Ovary (tissue), 7 donors: ENCODE measurements at regions not wholly inside any gene's neighbourhood (a gene's known extent, or its start where the extent isn't known, plus 50 kb on each side); places are given as distances from the start of the nearest gene placed in this dataset.

Experiments used
- DNase-seq, 5 donors: peaks; one replicate each; pipeline ENCODE4 v3.0.0-alpha.2; 2019 to 2020
- H3K27ac ChIP-seq, 2 donors: fragments of 200-600 bp; one replicate each; pipeline versions ENCODE4 v1.5.1 to v1.8.0; 2019 to 2022
- H3K27me3 ChIP-seq: fragments of 200-600 bp; one replicate; pipeline ENCODE4 v1.8.0; 2022
- H3K36me3 ChIP-seq: fragments of 200-600 bp; sonication (generic); one replicate; pipeline ENCODE4 v1.5.1; 2019
- H3K4me1 ChIP-seq: one replicate; pipeline ENCODE4 v1.8.1; 2013; ENCODE audit warnings: mild to moderate bottlenecking, moderate library complexity; ENCODE audit not compliant: insufficient read depth
- H3K4me3 ChIP-seq: fragments of 200-600 bp; sonication (generic); one replicate; pipeline ENCODE4 v1.5.1; 2017
- H3K9me3 ChIP-seq, 2 donors: fragments of 200-600 bp in 1 of 2; sonication (generic) in 1 of 2; one replicate each; pipeline versions ENCODE4 v1.5.1 to v1.8.1; 2013 to 2019; ENCODE audit warnings: mild to moderate bottlenecking in 1 of 2, moderate library complexity in 1 of 2
- EP300 ChIP-seq: sonication (generic); formaldehyde crosslinking; IDR thresholded peaks from one replicate; pipeline ENCODE4 v1.6.1; 2017; ENCODE audit warnings: antibody characterized with exemption
- POLR2A ChIP-seq: fragments of 450-650 bp; IDR thresholded peaks from one replicate; pipeline ENCODE4 v1.6.1; 2017; ENCODE audit warnings: antibody characterized with exemption, mild to moderate bottlenecking, moderate library complexity
- WGBS, 3 donors: extraction: QIAGEN DNeasy Blood & Tissue Kit in 1 of 3; methylation state at CpG; one replicate each; pipeline versions ENCODE4 v1.1.5 to v1.1.7; 2013 to 2017; 5-methylcytosine and 5-hydroxymethylcytosine counted together
- intact Hi-C, 4 donors: fragments of 100-400 bp; cut with DNase I; formaldehyde crosslinking; loops; one replicate each; pipeline versions ENCODE4 v1.11.0 to v1.15.1; 2022 to 2023
- TF ChIP-seq, protein P1 (sequence below), 3 donors: fragments of 450-650 bp in 2 of 3; fragments of 200-600 bp in 1 of 3; IDR thresholded peaks; one replicate each; pipeline versions ENCODE4 v1.5.1 to v1.8.0; 2016 to 2022; ENCODE audit warnings: antibody characterized with exemption in 3 of 3, mild to moderate bottlenecking in 1 of 3
- donor health status: DM: no; HTN: no; CAD: no; lungs with moderate emphysema.
- donor health status: DM: no; HTN: no; CAD: no.
- donor health status: Bipolar disorder and iron deficiency.
- donor health status: DM: no; HTN: no; CAD: no.
- donor health status: DM: yes; HTN: yes; CAD: no.

DNA sequence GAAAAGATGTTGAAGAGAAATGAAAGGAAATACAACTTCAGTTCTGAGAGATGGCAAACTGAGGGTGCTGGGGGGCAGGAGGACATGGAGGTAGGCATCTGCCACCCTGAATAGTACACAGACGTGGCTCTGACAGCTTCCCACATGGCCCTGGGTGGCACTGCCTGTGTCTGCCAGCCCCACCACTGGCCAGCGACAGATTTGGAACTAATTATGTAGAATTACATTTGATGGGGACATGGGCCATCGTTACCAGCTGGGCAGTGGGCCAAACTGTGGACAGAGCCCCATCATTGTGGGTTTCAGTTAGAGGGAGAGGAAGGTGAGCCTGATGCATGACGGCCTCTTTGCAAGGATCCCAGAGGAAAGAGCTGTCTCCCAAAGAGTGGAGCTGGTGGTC is 216.0 kb upstream of the HAAO start:
- no peaks in the 10 kb centered on the region for H3K27me3 ChIP-seq
- H3K4me1 ChIP-seq = no peaks in the 10 kb centered on the region
- intact Hi-C loops = no loop called here
- DNase-seq = peak in 2 of 5 donors; percentile 19 to 24
- no peak overlapping the region for H3K4me3 ChIP-seq
- TF ChIP-seq EP300 (no peak), POLR2A (no peak)
- TF ChIP-seq, protein P1, sequence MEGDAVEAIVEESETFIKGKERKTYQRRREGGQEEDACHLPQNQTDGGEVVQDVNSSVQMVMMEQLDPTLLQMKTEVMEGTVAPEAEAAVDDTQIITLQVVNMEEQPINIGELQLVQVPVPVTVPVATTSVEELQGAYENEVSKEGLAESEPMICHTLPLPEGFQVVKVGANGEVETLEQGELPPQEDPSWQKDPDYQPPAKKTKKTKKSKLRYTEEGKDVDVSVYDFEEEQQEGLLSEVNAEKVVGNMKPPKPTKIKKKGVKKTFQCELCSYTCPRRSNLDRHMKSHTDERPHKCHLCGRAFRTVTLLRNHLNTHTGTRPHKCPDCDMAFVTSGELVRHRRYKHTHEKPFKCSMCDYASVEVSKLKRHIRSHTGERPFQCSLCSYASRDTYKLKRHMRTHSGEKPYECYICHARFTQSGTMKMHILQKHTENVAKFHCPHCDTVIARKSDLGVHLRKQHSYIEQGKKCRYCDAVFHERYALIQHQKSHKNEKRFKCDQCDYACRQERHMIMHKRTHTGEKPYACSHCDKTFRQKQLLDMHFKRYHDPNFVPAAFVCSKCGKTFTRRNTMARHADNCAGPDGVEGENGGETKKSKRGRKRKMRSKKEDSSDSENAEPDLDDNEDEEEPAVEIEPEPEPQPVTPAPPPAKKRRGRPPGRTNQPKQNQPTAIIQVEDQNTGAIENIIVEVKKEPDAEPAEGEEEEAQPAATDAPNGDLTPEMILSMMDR (IDR thresholded peaks at IDR 0.05) = no peak
- no peaks in the 10 kb centered on the region for H3K9me3 ChIP-seq
- no peaks in the 10 kb centered on the region for H3K36me3 ChIP-seq
- H3K27ac ChIP-seq = no peak overlapping the region
- 70 to 89% (median 78%) methylated on average over 4 of the region's 4 CpGs for WGBS, 3 donors

DNA sequence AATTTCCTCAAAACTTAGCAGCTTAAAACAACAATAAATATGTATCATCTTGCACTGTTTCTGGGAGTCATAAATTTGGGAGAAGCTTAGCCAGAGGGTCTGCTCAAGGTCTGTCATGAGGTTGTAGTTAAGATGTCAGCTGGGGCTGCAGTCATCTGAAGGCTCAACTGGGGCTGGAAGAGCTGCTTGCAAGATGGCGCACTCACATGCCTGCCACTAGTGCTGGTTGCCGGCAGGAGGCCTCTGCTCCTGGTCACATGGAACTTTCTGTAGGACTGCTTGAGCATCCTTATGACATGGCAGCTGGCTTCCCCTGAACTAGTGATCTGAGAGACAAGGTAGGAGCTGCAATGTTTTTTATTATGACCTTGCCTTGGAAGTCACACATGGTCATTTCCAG is 215.5 kb upstream of the HAAO start:
- Histone ChIP-seq H3K27ac (no peak overlapping the region), H3K4me1 (no peaks in the 10 kb centered on the region), H3K4me3 (no peak overlapping the region), H3K27me3 (no peaks in the 10 kb centered on the region), H3K9me3 (no peaks in the 10 kb centered on the region), H3K36me3 (no peaks in the 10 kb centered on the region)
- peak in 2 of 5 donors; percentile 2 to 10 for DNase-seq
- 97 to 100% (median 98%) methylated on average over 2 of the region's 2 CpGs for WGBS, 3 donors
- intact Hi-C loops = no loop called here
- no peak for TF ChIP-seq EP300
- TF ChIP-seq POLR2A = no peak
- TF ChIP-seq, protein P1 (IDR thresholded peaks at IDR 0.05) = no peak

DNA sequence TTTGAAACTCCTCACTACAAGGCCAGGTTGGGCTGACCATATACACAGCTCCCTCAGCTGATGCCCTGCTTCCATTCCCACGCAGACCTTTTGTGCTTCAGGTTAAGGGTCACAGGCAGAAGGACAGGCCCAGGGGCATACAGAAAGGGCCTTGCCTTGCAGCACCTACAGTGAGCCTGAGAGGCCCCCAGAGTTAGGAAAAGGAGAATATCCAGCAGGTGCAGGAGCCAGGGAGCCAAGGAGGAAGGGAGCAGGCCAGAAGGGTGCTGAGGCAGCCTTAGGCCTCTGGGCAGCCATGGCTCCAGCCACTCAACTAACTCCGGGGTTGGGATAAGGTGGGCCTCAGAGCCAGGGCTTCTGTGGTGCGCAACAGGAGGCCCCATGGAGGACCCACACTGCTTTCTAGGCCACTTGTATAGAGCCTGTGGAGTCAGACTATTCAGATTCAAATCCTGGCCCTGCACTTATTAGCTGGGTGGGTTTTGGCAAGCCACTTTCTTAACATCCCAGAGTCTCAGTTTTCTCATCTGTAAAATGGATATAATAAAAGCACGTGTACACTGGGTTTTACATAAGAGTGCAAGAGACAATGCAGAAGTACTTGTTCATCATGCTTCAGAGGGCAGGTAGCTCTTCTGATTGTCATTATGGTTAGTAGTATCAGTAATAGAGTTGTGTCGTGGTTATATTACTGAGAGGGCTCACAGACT is 214.6 kb upstream of the HAAO start:
- Histone ChIP-seq H3K4me3 (no peak overlapping the region), H3K27ac (no peak overlapping the region), H3K9me3 (no peaks in the 10 kb centered on the region), H3K36me3 (no peaks in the 10 kb centered on the region), H3K27me3 (no peaks in the 10 kb centered on the region), H3K4me1 (no peaks in the 10 kb centered on the region)
- intact Hi-C loops = no loop called here
- peak in 1 of 5 donors; percentile 7 for DNase-seq
- 87 to 96% (median 90%) methylated on average over 5 of the region's 5 CpGs for WGBS, 3 donors
- no peak for TF ChIP-seq POLR2A
- TF ChIP-seq EP300 = no peak
- TF ChIP-seq, protein P1 (IDR thresholded peaks at IDR 0.05) = no peak

DNA sequence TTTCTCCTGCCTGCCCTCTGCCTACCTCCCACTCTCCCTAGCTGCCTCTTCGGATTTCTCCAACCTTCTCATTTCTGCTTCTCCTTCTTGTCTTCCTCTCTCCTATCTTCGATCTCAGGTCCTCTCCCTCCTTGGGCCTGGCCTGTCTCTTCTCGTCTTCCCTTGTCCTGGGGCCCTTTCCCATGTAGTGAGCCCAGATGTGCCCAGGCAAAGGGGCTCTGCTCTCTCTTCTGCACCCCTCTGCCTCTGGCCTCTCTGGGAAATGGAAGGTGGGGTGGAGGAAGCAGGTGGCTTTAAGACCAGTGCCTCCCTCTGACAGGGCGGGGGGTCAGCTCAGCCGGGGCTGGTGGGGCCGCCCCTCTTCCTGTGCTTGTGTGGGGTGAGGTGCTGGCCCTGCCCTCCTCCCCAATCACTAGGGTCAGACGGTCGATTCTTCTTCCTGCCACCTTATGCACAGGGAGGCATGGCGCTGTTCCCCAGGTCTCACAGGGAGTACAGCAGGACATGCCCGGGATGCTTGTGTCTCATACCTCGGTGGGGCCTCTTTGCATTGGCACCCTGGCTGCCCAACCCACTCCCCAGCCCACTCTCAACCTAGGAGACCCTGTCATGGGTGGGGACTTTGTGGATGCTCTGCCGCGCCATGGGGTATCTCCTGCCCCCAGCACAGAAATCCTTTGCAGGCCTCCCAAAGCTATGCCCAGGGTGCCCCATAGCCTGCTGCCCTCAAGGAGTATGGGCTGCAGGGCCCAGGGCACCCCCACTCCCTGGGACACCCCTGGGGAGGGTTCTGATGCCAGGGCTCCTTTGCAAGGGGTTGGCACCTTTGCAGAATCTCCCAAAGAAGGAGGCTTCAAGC is 213.8 kb upstream of the HAAO start:
- TF ChIP-seq POLR2A (no peak), EP300 (no peak)
- TF ChIP-seq, protein P1 (IDR thresholded peaks at IDR 0.05) = no peak
- intact Hi-C loops = no loop called here
- Histone ChIP-seq H3K36me3 (no peaks in the 10 kb centered on the region), H3K4me1 (no peaks in the 10 kb centered on the region), H3K4me3 (no peak overlapping the region), H3K27ac (no peak overlapping the region), H3K27me3 (no peaks in the 10 kb centered on the region), H3K9me3 (no peaks in the 10 kb centered on the region)
- 81 to 89% (median 86%) methylated on average over 13 of the region's 13 CpGs for WGBS, 3 donors
- peak in 1 of 5 donors; percentile 13 for DNase-seq
